ENCODE measurements at regions not wholly inside any gene's neighbourhood (a gene's known extent, or its start where the extent isn't known, plus 50 kb on each side); places are given as distances from the start of the nearest gene placed in this dataset.

DNA sequence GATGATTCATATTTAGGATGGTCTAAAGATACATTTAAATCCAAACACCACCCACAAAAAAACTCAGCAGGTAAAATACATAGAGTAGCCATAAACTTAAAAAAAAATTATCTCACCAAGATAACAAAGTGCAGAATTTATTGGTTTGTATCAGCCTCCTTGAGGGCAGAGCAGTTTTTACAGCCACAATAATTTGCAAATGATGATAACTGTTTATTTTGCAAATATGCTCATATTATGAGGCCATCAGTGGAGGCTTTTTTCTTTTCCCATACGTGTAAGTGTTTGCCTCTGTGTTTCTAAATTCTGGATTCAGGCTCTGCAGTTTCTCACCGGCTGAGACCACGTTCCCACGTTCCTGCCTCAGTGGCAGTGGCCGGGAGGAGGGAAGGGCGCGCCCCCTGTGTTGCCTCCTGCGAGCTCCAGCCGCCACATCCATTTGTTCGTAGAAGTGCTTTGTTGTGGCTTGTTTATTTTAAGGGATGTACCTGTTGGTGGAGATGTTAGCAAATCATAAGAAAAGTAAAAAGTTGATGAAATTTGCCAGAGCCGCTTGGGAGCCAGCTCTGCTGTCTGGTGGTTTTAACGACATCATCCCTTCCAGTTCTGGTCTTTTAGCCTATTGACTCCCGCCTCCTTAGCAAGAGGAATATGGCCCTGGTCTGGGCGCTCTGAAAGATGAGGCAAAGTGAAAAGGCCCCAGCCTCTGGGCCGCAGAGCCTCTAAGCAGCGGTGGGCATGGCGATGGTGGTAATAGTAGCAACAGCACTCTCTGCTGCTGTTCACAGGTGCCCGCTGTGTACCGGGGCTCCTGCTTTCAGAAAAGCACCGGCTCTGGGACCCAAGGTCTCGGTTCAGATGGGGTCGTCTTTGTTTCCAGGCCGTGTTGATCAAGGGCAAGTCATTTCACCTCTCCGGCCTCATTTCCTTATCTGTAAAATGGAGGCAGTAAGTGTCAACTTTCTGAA, 66.7 kb upstream of the PPARA start:
- no peak for TF ChIP-seq GLIS3 (CRISPR knock-in tag; IDR thresholded peaks at IDR 0.05)
- TF ChIP-seq ZFP3 (CRISPR knock-in tag; IDR thresholded peaks at IDR 0.05): no peak
- no peak for TF ChIP-seq BACH2 (CRISPR knock-in tag; IDR thresholded peaks at IDR 0.05; ENCODE audit: borderline replicate concordance)
- TF ChIP-seq, protein P1, sequence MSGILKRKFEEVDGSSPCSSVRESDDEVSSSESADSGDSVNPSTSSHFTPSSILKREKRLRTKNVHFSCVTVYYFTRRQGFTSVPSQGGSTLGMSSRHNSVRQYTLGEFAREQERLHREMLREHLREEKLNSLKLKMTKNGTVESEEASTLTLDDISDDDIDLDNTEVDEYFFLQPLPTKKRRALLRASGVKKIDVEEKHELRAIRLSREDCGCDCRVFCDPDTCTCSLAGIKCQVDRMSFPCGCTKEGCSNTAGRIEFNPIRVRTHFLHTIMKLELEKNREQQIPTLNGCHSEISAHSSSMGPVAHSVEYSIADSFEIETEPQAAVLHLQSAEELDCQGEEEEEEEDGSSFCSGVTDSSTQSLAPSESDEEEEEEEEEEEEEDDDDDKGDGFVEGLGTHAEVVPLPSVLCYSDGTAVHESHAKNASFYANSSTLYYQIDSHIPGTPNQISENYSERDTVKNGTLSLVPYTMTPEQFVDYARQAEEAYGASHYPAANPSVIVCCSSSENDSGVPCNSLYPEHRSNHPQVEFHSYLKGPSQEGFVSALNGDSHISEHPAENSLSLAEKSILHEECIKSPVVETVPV (CRISPR knock-in tag; IDR thresholded peaks at IDR 0.05): no peak
- TF ChIP-seq, protein P2, sequence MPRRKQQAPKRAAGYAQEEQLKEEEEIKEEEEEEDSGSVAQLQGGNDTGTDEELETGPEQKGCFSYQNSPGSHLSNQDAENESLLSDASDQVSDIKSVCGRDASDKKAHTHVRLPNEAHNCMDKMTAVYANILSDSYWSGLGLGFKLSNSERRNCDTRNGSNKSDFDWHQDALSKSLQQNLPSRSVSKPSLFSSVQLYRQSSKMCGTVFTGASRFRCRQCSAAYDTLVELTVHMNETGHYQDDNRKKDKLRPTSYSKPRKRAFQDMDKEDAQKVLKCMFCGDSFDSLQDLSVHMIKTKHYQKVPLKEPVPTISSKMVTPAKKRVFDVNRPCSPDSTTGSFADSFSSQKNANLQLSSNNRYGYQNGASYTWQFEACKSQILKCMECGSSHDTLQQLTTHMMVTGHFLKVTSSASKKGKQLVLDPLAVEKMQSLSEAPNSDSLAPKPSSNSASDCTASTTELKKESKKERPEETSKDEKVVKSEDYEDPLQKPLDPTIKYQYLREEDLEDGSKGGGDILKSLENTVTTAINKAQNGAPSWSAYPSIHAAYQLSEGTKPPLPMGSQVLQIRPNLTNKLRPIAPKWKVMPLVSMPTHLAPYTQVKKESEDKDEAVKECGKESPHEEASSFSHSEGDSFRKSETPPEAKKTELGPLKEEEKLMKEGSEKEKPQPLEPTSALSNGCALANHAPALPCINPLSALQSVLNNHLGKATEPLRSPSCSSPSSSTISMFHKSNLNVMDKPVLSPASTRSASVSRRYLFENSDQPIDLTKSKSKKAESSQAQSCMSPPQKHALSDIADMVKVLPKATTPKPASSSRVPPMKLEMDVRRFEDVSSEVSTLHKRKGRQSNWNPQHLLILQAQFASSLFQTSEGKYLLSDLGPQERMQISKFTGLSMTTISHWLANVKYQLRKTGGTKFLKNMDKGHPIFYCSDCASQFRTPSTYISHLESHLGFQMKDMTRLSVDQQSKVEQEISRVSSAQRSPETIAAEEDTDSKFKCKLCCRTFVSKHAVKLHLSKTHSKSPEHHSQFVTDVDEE (CRISPR knock-in tag; IDR thresholded peaks at IDR 0.05): no peak
- no peak for TF ChIP-seq ZFP30 (CRISPR knock-in tag; IDR thresholded peaks at IDR 0.05)
- TF ChIP-seq, protein P3, sequence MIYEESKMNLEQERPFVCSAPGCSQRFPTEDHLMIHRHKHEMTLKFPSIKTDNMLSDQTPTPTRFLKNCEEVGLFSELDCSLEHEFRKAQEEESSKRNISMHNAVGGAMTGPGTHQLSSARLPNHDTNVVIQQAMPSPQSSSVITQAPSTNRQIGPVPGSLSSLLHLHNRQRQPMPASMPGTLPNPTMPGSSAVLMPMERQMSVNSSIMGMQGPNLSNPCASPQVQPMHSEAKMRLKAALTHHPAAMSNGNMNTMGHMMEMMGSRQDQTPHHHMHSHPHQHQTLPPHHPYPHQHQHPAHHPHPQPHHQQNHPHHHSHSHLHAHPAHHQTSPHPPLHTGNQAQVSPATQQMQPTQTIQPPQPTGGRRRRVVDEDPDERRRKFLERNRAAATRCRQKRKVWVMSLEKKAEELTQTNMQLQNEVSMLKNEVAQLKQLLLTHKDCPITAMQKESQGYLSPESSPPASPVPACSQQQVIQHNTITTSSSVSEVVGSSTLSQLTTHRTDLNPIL (CRISPR knock-in tag; IDR thresholded peaks at IDR 0.05; ENCODE audit: low read depth): no peak
- no peak for TF ChIP-seq TCF4 (CRISPR knock-in tag; IDR thresholded peaks at IDR 0.05; ENCODE audit: borderline replicate concordance)
- no peak for TF ChIP-seq RARB (CRISPR knock-in tag; IDR thresholded peaks at IDR 0.05)
- no peak for TF ChIP-seq ZC3H10 (CRISPR knock-in tag; IDR thresholded peaks at IDR 0.05)
- TF ChIP-seq, protein P4, sequence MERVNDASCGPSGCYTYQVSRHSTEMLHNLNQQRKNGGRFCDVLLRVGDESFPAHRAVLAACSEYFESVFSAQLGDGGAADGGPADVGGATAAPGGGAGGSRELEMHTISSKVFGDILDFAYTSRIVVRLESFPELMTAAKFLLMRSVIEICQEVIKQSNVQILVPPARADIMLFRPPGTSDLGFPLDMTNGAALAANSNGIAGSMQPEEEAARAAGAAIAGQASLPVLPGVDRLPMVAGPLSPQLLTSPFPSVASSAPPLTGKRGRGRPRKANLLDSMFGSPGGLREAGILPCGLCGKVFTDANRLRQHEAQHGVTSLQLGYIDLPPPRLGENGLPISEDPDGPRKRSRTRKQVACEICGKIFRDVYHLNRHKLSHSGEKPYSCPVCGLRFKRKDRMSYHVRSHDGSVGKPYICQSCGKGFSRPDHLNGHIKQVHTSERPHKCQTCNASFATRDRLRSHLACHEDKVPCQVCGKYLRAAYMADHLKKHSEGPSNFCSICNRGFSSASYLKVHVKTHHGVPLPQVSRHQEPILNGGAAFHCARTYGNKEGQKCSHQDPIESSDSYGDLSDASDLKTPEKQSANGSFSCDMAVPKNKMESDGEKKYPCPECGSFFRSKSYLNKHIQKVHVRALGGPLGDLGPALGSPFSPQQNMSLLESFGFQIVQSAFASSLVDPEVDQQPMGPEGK (CRISPR knock-in tag; IDR thresholded peaks at IDR 0.05; ENCODE audit: borderline replicate concordance): no peak
